Fibroblast of lung (primary cell): ENCODE measurements at regions not wholly inside any gene's neighbourhood (a gene's known extent, or its start where the extent isn't known, plus 50 kb on each side); places are given as distances from the start of the nearest gene placed in this dataset.

Experiments
- DNase-seq, 2 donors: peaks; one replicate each; pipeline versions ENCODE4 v3.0.0 to v3.0.0-alpha.2; 2010; ENCODE audit warnings: low read depth in 2 of 2
- H2AFZ ChIP-seq: 2 replicates; pipeline ENCODE4 v1.5.1; 2012; ENCODE audit warnings: low read length, control low read depth, inconsistent platforms
- H3K27ac ChIP-seq: 2 replicates; pipeline ENCODE4 v1.5.1; 2011; ENCODE audit warnings: low read length, control low read depth; ENCODE audit not compliant: insufficient read depth
- H3K27me3 ChIP-seq: 2 replicates; pipeline ENCODE4 v1.5.1; 2011; ENCODE audit warnings: mild to moderate bottlenecking, low read length; ENCODE audit not compliant: control insufficient read depth, insufficient read depth
- H3K36me3 ChIP-seq: 2 replicates; pipeline ENCODE4 v1.5.1; 2011; ENCODE audit warnings: low read length; ENCODE audit not compliant: control insufficient read depth, insufficient read depth
- H3K4me1 ChIP-seq: 2 replicates; pipeline ENCODE4 v1.5.1; 2011; ENCODE audit warnings: low read length; ENCODE audit not compliant: control insufficient read depth, insufficient read depth; ENCODE audit errors: extremely low read depth
- H3K4me2 ChIP-seq: 2 replicates; pipeline ENCODE4 v1.5.1; 2011; ENCODE audit warnings: low read length, control low read depth; ENCODE audit not compliant: insufficient read depth; ENCODE audit errors: extremely low read depth
- H3K4me3 ChIP-seq, 4 experiments: fragments of 200-600 bp in 1 of 4; sonication (generic) in 1 of 4; replicated peaks in 1 of 4; 2 replicates each; pipeline ENCODE4 v1.5.1; 2011 to 2016; ENCODE audit warnings: low read length in 4 of 4, low read depth in 3 of 4, mild to moderate bottlenecking in 3 of 4, control low read depth in 2 of 4, inconsistent platforms in 1 of 4, mixed read lengths in 1 of 4; ENCODE audit not compliant: insufficient read depth in 1 of 4; ENCODE audit errors: control extremely low read depth in 1 of 4
- H3K79me2 ChIP-seq: 2 replicates; pipeline ENCODE4 v1.5.1; 2012; ENCODE audit warnings: mild to moderate bottlenecking, low read length, inconsistent platforms; ENCODE audit not compliant: control insufficient read depth, insufficient read depth
- H3K9ac ChIP-seq: 2 replicates; pipeline ENCODE4 v1.5.1; 2011; ENCODE audit warnings: mild to moderate bottlenecking, low read length, control low read depth; ENCODE audit not compliant: insufficient read depth
- H3K9me3 ChIP-seq: 2 replicates; pipeline ENCODE4 v1.5.1; 2012; ENCODE audit warnings: low read depth, low read length; ENCODE audit not compliant: control insufficient read depth, insufficient read depth
- H4K20me1 ChIP-seq: 2 replicates; pipeline ENCODE4 v1.5.1; 2011; ENCODE audit warnings: low read length; ENCODE audit not compliant: control insufficient read depth, insufficient read depth; ENCODE audit errors: extremely low read depth
- EZH2 ChIP-seq: IDR thresholded peaks from 2 replicates; pipeline ENCODE4 v1.5.1; 2012; ENCODE audit warnings: low read length, control low read depth, mild to moderate bottlenecking; ENCODE audit errors: missing control alignments
- TF ChIP-seq, protein P1 (sequence below), 2 donors: IDR thresholded peaks in 1 of 2; conservative IDR thresholded peaks in 1 of 2; 1 replicate in 1 of 2; 2 replicates in 1 of 2; pipeline ENCODE4 v1.5.1; 2011 to 2012; ENCODE audit warnings: low read length in 2 of 2, control low read depth in 1 of 2, inconsistent platforms in 1 of 2, low read depth in 1 of 2, mild to moderate bottlenecking in 1 of 2

GRCh38 chr2:59996855-59997254, 556.6 kb downstream of the BCL11A start:
- H3K27ac ChIP-seq: no peak overlapping the region
- H3K4me3 ChIP-seq: no peak overlapping the region
- no peaks in the 10 kb centered on the region for H4K20me1 ChIP-seq
- TF ChIP-seq, protein P1, sequence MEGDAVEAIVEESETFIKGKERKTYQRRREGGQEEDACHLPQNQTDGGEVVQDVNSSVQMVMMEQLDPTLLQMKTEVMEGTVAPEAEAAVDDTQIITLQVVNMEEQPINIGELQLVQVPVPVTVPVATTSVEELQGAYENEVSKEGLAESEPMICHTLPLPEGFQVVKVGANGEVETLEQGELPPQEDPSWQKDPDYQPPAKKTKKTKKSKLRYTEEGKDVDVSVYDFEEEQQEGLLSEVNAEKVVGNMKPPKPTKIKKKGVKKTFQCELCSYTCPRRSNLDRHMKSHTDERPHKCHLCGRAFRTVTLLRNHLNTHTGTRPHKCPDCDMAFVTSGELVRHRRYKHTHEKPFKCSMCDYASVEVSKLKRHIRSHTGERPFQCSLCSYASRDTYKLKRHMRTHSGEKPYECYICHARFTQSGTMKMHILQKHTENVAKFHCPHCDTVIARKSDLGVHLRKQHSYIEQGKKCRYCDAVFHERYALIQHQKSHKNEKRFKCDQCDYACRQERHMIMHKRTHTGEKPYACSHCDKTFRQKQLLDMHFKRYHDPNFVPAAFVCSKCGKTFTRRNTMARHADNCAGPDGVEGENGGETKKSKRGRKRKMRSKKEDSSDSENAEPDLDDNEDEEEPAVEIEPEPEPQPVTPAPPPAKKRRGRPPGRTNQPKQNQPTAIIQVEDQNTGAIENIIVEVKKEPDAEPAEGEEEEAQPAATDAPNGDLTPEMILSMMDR (conservative IDR thresholded peaks at IDR 0.05 in 1 of 2, IDR thresholded peaks at IDR 0.05 in 1 of 2; ENCODE audit: low read depth in 1 of 2, low read length in 2 of 2): no peak
- no peak for TF ChIP-seq EZH2
- H3K4me2 ChIP-seq: no peak overlapping the region
- no peak for DNase-seq
- H3K79me2 ChIP-seq: no peaks in the 10 kb centered on the region
- H3K4me1 ChIP-seq: no peaks in the 10 kb centered on the region
- no peaks in the 10 kb centered on the region for H3K36me3 ChIP-seq
- H3K9ac ChIP-seq: no peak overlapping the region
- H3K27me3 ChIP-seq: no peaks in the 10 kb centered on the region
- H2AFZ ChIP-seq: no peak overlapping the region
- H3K9me3 ChIP-seq: no peaks in the 10 kb centered on the region

DNA sequence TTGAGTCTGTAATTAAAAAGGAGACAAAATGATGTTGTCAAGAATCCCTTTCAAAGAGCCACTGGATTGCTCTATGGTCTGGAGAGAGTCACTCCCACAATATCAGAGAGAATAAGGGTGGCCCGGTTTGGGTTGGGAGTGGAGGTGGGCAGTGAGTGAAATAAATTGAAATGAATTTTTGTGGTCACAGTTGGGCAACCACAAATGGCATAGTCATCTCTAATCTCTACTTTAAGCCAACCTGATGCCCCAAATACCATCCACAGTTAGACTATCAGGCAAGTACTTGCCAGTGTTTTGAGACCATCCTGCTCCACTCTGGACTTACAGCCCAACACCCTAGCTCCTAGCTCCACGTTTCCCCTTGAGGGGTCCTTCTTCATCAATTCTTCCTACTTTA, 559.7 kb downstream of the BCL11A start:
- DNase-seq: no peak
- Histone ChIP-seq H3K9me3 (no peaks in the 10 kb centered on the region), H3K27ac (no peak overlapping the region)

GRCh38 chr2:59988341-59988740, 565.1 kb downstream of the BCL11A start:
- no peaks in the 10 kb centered on the region for H3K79me2 ChIP-seq
- H3K4me2 ChIP-seq: no peak overlapping the region
- H3K27ac ChIP-seq: no peak overlapping the region
- no peaks in the 10 kb centered on the region for H3K27me3 ChIP-seq
- no peak for TF ChIP-seq EZH2
- TF ChIP-seq, protein P1 (conservative IDR thresholded peaks at IDR 0.05 in 1 of 2, IDR thresholded peaks at IDR 0.05 in 1 of 2; ENCODE audit: low read depth in 1 of 2, low read length in 2 of 2): no peak
- H3K36me3 ChIP-seq: no peaks in the 10 kb centered on the region
- DNase-seq: no peak
- H3K9me3 ChIP-seq: no peaks in the 10 kb centered on the region
- H3K4me3 ChIP-seq: no peak overlapping the region
- no peaks in the 10 kb centered on the region for H4K20me1 ChIP-seq
- no peaks in the 10 kb centered on the region for H3K4me1 ChIP-seq
- H2AFZ ChIP-seq: no peak overlapping the region
- H3K9ac ChIP-seq: no peak overlapping the region

More for the DNA sequence above, 559.7 kb downstream of the BCL11A start:
- Histone ChIP-seq H3K4me3 (no peak overlapping the region), H3K9ac (no peak overlapping the region), H4K20me1 (no peaks in the 10 kb centered on the region), H3K36me3 (no peaks in the 10 kb centered on the region), H2AFZ (no peak overlapping the region), H3K4me1 (no peaks in the 10 kb centered on the region), H3K4me2 (no peak overlapping the region), H3K27me3 (no peaks in the 10 kb centered on the region), H3K79me2 (no peaks in the 10 kb centered on the region)
- TF ChIP-seq, protein P1 (conservative IDR thresholded peaks at IDR 0.05 in 1 of 2, IDR thresholded peaks at IDR 0.05 in 1 of 2; ENCODE audit: low read depth in 1 of 2, low read length in 2 of 2): no peak
